Tibial nerve (tissue), 3 donors: ENCODE measurements at regions not wholly inside any gene's neighbourhood (a gene's known extent, or its start where the extent isn't known, plus 50 kb on each side); places are given as distances from the start of the nearest gene placed in this dataset.

Experiments
- POLR2A ChIP-seq, 2 donors: fragments of 450-650 bp; IDR thresholded peaks; one replicate each; pipeline ENCODE4 v1.6.1; 2017; ENCODE audit warnings: antibody characterized with exemption in 2 of 2, mild to moderate bottlenecking in 2 of 2, moderate library complexity in 2 of 2
- TF ChIP-seq, protein P1 (sequence below), 5 experiments: fragments of 200-600 bp in 3 of 5; fragments of 450-650 bp in 2 of 5; sonication (generic) in 3 of 5; IDR thresholded peaks; one replicate each; pipeline ENCODE4 v1.5.1; 2016 to 2019; ENCODE audit warnings: antibody characterized with exemption in 5 of 5, mild to moderate bottlenecking in 3 of 5, moderate library complexity in 2 of 5

DNA sequence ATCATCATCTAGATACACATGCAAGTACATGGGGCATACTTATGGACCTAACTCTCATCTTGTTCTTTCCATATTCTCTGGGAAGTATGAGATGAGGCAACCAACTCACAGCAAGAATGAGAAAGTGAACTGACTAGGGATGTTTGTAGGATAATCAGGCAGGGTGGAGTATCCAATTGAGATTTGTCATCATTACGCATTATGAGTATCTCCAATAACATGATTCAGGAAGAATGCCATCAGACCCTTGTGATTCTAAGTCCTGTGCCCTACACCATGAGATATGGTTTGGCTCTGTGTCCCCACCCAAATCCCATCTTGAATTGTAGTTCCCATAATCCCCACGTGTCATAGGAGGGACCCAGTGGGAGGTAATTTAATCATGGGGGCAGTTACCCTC is 154.0 kb downstream of the SLC30A10 start:
- TF ChIP-seq POLR2A (IDR thresholded peaks at IDR 0.05), result no peak
- TF ChIP-seq, protein P1, sequence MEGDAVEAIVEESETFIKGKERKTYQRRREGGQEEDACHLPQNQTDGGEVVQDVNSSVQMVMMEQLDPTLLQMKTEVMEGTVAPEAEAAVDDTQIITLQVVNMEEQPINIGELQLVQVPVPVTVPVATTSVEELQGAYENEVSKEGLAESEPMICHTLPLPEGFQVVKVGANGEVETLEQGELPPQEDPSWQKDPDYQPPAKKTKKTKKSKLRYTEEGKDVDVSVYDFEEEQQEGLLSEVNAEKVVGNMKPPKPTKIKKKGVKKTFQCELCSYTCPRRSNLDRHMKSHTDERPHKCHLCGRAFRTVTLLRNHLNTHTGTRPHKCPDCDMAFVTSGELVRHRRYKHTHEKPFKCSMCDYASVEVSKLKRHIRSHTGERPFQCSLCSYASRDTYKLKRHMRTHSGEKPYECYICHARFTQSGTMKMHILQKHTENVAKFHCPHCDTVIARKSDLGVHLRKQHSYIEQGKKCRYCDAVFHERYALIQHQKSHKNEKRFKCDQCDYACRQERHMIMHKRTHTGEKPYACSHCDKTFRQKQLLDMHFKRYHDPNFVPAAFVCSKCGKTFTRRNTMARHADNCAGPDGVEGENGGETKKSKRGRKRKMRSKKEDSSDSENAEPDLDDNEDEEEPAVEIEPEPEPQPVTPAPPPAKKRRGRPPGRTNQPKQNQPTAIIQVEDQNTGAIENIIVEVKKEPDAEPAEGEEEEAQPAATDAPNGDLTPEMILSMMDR (IDR thresholded peaks at IDR 0.05), result no peak
